Activated CD4-positive, alpha-beta T cell treated with anti-CD3 and anti-CD28 coated beads, Interleukin-2, amount 10 ng/mL, durations not matched to agents 7 days and 5 days (primary cell): ENCODE measurements at regions not wholly inside any gene's neighbourhood (a gene's known extent, or its start where the extent isn't known, plus 50 kb on each side); places are given as distances from the start of the nearest gene placed in this dataset.
"Not testable (repeated sequence)": the region's sequence is repeated elsewhere in the genome, so short reads cannot be mapped to it uniquely, and the experiment has no call there.

Experiments
- CTCF ChIA-PET: fragments of 350-600 bp; sonication (Branson Sonifier 250); formaldehyde crosslinking; loops from one replicate; lab custom pipeline; 2021; ENCODE audit warnings: antibody characterized with exemption; lab: Charles Lee
- POLR2A ChIA-PET: fragments of 350-600 bp; sonication (Branson Sonifier 250); formaldehyde crosslinking; loops from one replicate; lab custom pipeline; 2021; ENCODE audit warnings: antibody characterized with exemption; lab: Charles Lee
- DNase-seq: peaks from one replicate; pipeline ENCODE4 v3.0.0-alpha.2; 2020
- H3K27ac Mint-ChIP-seq: one replicate; pipeline ENCODE4 v1.8.0; 2021; ENCODE audit warnings: mild to moderate bottlenecking, moderate library complexity, mixed read lengths
- H3K27me3 Mint-ChIP-seq: one replicate; pipeline ENCODE4 v1.8.0; 2021; ENCODE audit warnings: mixed read lengths
- H3K36me3 Mint-ChIP-seq: one replicate; pipeline ENCODE4 v1.8.0; 2021; ENCODE audit warnings: low read depth, mixed read lengths
- H3K4me1 Mint-ChIP-seq: one replicate; pipeline ENCODE4 v1.8.0; 2021; ENCODE audit warnings: mixed read lengths
- H3K4me3 Mint-ChIP-seq: one replicate; pipeline ENCODE4 v1.8.0; 2021; ENCODE audit warnings: mild to moderate bottlenecking, moderate library complexity, mixed read lengths
- H3K9me3 Mint-ChIP-seq: one replicate; pipeline ENCODE4 v1.8.0; 2021; ENCODE audit warnings: mixed read lengths

DNA sequence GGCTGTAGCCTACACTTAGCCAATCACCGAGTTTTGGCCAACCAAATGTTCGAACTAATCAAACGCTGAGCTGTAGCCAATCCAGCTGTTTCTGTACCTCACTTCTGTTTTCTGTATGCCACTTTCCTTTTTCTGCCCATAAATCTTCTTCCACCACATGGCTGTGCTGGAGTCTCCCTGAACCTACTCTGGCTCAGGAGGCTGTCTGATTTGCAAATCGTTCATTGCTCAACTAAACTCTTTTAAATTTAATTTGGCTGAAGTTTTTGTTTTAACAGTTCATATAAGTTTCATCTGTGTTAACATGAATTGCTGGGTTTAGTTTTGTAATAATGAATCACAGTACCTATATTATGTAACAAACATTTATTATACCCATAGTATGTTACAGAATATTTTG, 160.7 kb upstream of the PCDH7 start:
- no peaks in the 10 kb centered on the region for H3K27me3 Mint-ChIP-seq
- ChIA-PET POLR2A (no interaction called here), CTCF (no interaction called here)
- no peak overlapping the region for H3K4me3 Mint-ChIP-seq
- no peak for DNase-seq
- peaks cover 3% of the 10 kb centered on the region for H3K9me3 Mint-ChIP-seq
- no peaks in the 10 kb centered on the region for H3K36me3 Mint-ChIP-seq
- no peak overlapping the region for H3K27ac Mint-ChIP-seq
- H3K4me1 Mint-ChIP-seq = no peaks in the 10 kb centered on the region

DNA sequence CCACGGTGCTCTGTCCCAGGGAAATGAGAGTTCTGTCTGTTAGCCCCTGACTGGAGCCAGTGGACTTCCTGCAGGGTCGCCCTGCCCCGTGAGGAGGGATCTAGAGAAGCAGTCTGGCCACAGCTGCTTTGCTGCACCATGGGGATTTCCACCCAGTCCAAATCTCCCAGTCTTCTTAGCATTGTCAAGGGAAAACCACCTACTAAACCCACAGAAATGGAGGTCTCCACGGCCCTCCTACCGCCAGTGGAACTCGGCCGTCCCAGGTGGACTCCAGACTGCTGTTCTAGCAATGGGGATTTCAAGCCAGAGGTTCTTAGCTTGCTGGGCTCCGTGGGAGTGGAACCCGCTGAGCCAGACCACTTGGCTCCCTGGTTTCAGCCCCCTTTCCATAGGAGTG, 133.3 kb upstream of the PCDH7 start:
- no peak for DNase-seq
- no peaks in the 10 kb centered on the region for H3K4me1 Mint-ChIP-seq
- H3K4me3 Mint-ChIP-seq = no peak overlapping the region
- POLR2A ChIA-PET = no interaction called here
- H3K36me3 Mint-ChIP-seq = no peaks in the 10 kb centered on the region
- no peak overlapping the region for H3K27ac Mint-ChIP-seq
- no peaks in the 10 kb centered on the region for H3K27me3 Mint-ChIP-seq
- peaks cover 2% of the 10 kb centered on the region for H3K9me3 Mint-ChIP-seq
- CTCF ChIA-PET = no interaction called here

DNA sequence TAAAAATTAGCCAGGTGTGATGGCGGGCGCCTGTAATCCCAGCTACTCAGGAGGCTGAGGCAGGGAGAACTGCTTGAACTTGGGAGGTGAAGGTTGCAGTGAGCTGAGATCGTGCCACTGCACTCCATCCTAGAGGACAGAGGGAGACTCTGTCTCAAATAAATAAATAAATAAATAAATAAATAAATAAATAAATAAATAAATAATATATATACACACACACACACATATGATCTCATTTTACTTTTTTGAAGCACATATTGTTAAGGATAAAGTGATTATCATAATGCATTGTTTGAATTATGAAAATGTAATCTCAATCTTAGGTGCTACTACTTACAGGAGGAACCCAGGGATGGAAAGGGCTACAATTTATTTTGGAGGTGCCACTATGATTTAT, 130.5 kb upstream of the PCDH7 start:
- CTCF ChIA-PET, POLR2A ChIA-PET, H3K4me3 Mint-ChIP-seq, H3K27ac Mint-ChIP-seq, H3K4me1 Mint-ChIP-seq, DNase-seq, H3K36me3 Mint-ChIP-seq, H3K9me3 Mint-ChIP-seq, H3K27me3 Mint-ChIP-seq: not testable (repeated sequence)

DNA sequence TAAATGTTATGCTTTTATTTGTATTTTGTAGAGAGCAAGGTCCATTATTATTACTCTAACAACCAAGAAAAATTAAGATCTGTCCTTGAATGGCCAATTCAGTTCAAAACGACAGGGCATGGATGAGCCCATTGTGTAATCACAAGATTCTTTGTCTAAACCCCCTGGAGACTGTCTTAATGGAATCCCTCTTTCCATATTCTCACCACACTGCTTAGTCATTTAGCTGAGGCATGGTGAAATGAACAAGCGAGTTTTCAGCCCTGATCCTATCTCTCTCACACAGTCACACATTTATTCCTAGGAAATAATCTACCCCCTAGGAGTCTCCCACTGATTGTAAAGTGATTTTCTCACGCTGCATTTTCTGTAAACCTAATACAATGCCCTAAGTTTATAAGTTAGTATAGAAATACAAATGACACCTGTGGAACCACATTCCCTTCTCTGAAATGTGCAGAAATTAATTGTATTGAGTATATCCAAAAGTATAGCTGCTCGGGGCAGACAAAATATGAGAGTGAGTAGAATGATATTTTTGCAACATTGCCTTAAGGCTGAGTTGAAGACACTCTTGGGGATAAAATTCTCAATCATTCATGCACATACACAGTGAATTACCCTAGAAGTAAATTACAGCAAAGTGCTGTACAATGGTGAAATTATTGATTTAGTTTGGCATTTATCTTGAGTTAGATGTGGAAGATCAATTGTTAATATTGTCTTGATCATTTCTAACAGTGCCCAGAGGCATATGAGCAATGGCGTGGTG, 119.7 kb upstream of the PCDH7 start:
- ChIA-PET CTCF (interaction anchor here (0.6 kb wide), 1 partner anchor 873 kb away, joined by 4 read pairs; no protein-coding TSS in a partner anchor), POLR2A (no interaction called here)
- H3K4me3 Mint-ChIP-seq = no peak overlapping the region
- H3K36me3 Mint-ChIP-seq = no peaks in the 10 kb centered on the region
- H3K4me1 Mint-ChIP-seq = no peaks in the 10 kb centered on the region
- peaks cover 3% of the 10 kb centered on the region for H3K9me3 Mint-ChIP-seq
- H3K27me3 Mint-ChIP-seq = no peaks in the 10 kb centered on the region
- H3K27ac Mint-ChIP-seq = no peak overlapping the region
- no peak for DNase-seq

DNA sequence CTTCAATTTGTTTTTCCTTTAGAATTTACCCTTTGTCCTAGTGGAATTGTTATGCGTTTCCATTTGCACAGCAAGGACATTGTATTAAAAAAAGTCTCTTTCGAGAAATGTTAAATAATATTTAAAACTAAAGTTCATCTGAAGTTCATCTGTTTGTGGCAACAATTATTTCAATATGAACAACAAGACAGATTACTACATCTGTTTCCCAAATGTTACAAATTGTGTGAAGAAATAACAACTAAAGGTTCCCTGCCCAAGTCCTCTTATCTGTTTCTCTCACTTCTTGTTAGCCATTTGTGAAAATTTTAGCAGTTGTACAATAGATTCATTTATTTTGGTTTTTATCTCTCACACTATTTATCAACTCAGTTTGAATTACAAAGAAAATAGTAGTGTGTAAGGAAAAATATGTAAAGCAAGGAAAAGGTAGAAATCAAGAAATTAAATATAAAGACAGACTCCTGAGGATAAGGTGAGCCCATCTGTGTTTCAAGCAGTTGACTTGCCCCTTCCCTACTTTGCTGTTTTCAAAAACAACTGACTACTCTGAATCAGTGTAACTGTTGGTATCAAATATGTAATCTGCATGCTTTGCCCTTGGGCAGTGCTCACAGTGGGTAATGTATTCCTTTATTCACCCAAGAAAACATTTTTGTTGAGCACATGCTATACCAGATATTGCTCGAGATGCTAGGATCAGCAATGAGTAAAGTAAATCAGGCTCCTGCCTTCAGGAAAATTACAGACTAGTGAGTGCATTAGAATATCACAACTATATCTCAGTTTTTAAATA, 118.9 kb upstream of the PCDH7 start:
- Mint-ChIP-seq H3K4me1 (no peaks in the 10 kb centered on the region), H3K4me3 (no peak overlapping the region), H3K27me3 (no peaks in the 10 kb centered on the region), H3K9me3 (peaks cover 3% of the 10 kb centered on the region), H3K27ac (no peak overlapping the region), H3K36me3 (no peaks in the 10 kb centered on the region)
- ChIA-PET POLR2A (no interaction called here), CTCF (no interaction called here)
- no peak for DNase-seq

DNA sequence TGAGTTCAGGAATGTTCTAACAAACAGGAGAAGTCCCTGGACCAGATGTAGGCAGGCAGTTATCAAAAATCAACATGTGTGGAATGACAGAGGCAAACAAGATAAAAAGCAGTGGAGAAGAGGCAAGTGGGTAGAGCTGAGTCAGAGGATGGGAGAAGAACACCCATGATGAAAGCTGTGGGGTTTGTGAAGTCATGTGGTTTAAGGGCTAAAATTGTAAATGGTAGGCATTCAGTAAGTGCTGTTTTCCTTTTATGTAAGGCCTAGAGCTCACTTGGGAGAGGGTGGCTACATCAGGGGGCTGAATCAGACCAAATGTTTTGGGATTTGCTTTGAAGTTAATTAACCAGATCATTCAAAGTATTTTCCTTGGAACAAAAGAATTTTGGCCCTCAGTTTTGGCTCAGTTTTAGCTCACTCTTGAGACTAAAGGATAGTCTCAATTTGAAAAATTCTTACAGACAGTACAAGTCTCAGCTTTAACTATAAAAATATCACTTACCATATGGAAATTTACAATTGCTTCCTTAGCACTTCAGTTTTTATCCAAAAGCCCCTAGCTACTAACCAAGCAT, 114.5 kb upstream of the PCDH7 start:
- no peaks in the 10 kb centered on the region for H3K4me1 Mint-ChIP-seq
- H3K36me3 Mint-ChIP-seq = no peaks in the 10 kb centered on the region
- CTCF ChIA-PET = no interaction called here
- no peak overlapping the region for H3K4me3 Mint-ChIP-seq
- no peak overlapping the region for H3K27ac Mint-ChIP-seq
- no peaks in the 10 kb centered on the region for H3K27me3 Mint-ChIP-seq
- H3K9me3 Mint-ChIP-seq = peaks cover 13% of the 10 kb centered on the region
- POLR2A ChIA-PET = no interaction called here
- no peak for DNase-seq

DNA sequence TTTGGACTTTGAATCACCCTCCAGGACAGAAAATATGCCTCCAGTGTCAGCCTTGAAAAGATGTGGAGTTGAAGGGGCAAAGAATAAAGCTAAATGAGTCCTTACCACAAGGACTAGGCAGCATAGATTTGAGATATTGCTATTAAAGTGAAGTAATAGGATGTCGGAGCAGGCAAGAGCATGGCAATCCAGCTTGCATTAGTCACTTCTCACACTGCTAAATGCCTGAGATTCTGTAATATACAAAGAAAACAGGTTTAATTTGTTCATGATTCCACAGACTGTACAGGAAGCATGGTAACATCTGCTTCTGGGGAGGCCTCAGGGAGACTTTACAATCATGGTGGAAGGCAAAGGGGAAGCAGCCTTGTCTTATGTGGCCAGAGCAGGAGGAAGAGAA, 109.8 kb upstream of the PCDH7 start:
- DNase-seq = no peak
- CTCF ChIA-PET = no interaction called here

DNA sequence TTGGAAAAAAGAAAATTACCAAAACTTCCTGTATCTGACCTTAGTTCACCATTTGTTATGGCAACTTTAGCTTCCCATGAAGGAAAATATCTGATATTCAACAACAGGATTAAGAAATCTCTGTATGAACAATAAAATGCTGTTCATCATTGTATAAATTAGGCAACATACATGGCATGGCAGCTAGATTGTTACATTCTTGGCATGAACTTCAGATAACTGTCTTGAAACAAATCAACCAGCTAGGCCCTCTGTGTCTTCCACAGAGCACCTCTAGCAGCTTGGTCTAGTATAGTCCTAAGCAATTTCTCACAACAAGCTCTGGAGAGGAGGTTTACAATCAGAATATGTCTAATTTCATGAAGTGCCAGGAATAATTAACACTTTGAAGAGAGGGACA, 105.4 kb upstream of the PCDH7 start:
- no peaks in the 10 kb centered on the region for H3K36me3 Mint-ChIP-seq
- H3K27ac Mint-ChIP-seq = no peak overlapping the region
- ChIA-PET CTCF (no interaction called here), POLR2A (no interaction called here)
- DNase-seq = no peak
- no peak overlapping the region for H3K4me3 Mint-ChIP-seq
- no peaks in the 10 kb centered on the region for H3K4me1 Mint-ChIP-seq
- H3K27me3 Mint-ChIP-seq = no peaks in the 10 kb centered on the region
- H3K9me3 Mint-ChIP-seq = peaks cover 2% of the 10 kb centered on the region

More for the DNA sequence above, 109.8 kb upstream of the PCDH7 start:
- no peaks in the 10 kb centered on the region for H3K27me3 Mint-ChIP-seq
- no peaks in the 10 kb centered on the region for H3K4me1 Mint-ChIP-seq
- peaks cover 11% of the 10 kb centered on the region for H3K9me3 Mint-ChIP-seq
- no peaks in the 10 kb centered on the region for H3K36me3 Mint-ChIP-seq
- POLR2A ChIA-PET = no interaction called here
- H3K4me3 Mint-ChIP-seq = no peak overlapping the region
- H3K27ac Mint-ChIP-seq = no peak overlapping the region

DNA sequence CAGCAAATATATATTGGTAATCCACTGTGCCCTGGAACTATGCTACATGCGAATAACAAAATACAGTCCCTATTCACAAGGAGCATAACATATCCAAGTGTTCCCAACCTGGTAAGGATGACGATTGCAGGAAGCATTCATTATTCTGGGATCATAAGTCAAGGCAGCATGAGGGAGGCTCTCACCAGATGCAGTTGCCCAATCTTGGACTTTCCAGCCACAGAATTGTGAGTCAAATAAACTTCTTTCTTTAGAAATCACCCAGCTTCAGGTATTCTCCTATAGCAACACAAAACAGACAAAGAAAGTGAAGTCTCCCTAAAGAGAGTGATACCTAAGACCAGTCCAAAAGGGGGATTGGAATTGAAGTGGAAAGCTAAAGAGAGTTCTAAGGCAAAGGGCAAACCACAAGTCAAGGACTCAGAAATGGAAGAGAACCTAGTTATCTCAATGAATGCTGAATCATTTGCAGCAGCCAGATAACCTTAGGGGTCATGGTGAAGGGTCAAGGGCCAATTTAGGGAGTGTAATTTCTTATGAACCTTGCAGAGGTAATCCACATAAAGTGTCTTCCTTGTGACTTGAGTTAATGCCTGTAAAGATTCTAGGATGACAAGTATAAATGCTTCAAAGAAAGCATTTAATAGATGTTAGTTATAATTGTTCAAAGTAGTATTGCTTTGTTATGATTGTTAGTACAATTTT, 103.1 kb upstream of the PCDH7 start:
- H3K4me1 Mint-ChIP-seq = no peaks in the 10 kb centered on the region
- peaks cover 2% of the 10 kb centered on the region for H3K9me3 Mint-ChIP-seq
- H3K27ac Mint-ChIP-seq = no peak overlapping the region
- no peaks in the 10 kb centered on the region for H3K27me3 Mint-ChIP-seq
- no peak for DNase-seq
- ChIA-PET POLR2A (no interaction called here), CTCF (no interaction called here)
- H3K4me3 Mint-ChIP-seq = no peak overlapping the region
- H3K36me3 Mint-ChIP-seq = no peaks in the 10 kb centered on the region

DNA sequence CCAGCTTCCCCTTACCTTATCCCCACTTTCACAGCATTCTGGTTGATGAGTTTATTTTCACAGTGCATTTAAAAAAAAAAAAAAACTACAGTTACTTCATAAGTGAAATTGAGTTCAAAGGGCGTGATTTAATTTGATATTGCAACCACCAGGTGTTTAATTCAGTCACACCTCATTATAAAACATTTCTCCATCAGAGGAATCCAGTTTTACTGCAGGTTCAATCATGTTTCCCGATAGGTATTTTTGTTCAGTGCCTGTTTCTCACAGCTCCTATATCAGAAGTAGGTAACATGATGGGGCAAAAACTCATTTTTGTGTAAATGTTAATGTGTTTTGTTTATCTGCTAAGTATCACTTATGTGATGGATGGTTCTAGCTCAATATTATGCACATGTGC, 102.3 kb upstream of the PCDH7 start:
- ChIA-PET CTCF (no interaction called here), POLR2A (no interaction called here)
- no peak for DNase-seq
- no peaks in the 10 kb centered on the region for H3K27me3 Mint-ChIP-seq
- H3K4me3 Mint-ChIP-seq = no peak overlapping the region
- no peaks in the 10 kb centered on the region for H3K9me3 Mint-ChIP-seq
- H3K4me1 Mint-ChIP-seq = no peaks in the 10 kb centered on the region
- H3K36me3 Mint-ChIP-seq = no peaks in the 10 kb centered on the region
- no peak overlapping the region for H3K27ac Mint-ChIP-seq

DNA sequence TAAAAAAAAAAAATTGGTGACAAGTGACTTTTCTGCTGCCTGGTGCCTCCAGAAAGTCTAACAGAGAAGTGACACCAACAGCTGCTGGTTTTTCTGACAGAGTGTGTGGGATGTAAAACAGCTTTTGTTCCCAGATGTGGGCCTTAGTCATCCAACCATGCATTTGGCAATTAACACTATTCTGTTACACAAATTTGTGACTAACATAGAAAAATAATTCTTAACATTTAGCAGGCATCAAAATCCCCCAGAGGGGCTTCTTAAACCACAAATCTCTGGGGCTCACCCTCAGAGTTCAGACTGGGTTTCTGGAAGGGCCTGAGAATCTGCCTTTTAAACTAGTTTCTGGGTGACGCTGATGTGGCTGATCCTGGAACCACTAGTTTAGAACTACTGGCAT, 100.5 kb upstream of the PCDH7 start:
- H3K27ac Mint-ChIP-seq = no peak overlapping the region
- no peaks in the 10 kb centered on the region for H3K9me3 Mint-ChIP-seq
- H3K4me1 Mint-ChIP-seq = no peaks in the 10 kb centered on the region
- H3K27me3 Mint-ChIP-seq = no peaks in the 10 kb centered on the region
- ChIA-PET CTCF (no interaction called here), POLR2A (no interaction called here)
- H3K4me3 Mint-ChIP-seq = no peak overlapping the region
- no peaks in the 10 kb centered on the region for H3K36me3 Mint-ChIP-seq
- DNase-seq = no peak

DNA sequence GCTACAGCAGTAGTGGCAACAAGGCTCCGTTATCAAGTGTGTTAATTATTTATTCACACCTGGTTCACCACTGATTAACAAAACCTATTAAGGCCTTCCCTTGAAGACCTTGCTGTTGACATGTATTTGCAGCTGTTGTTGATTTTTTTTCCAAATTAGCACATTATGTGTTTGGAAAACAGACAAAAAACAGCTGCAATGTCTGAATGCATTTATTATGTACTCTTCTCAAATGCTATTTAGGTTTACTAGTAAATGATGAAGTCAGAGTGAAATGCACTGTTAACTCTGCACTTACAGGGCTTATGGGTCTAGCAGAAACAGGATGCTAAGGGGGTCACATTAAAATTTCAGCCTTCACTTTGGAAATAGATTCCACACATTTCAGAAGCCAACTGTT, 99.5 kb upstream of the PCDH7 start:
- H3K27me3 Mint-ChIP-seq = no peaks in the 10 kb centered on the region
- ChIA-PET CTCF (no interaction called here), POLR2A (no interaction called here)
- no peak overlapping the region for H3K4me3 Mint-ChIP-seq
- H3K9me3 Mint-ChIP-seq = no peaks in the 10 kb centered on the region
- H3K36me3 Mint-ChIP-seq = no peaks in the 10 kb centered on the region
- no peak for DNase-seq
- H3K4me1 Mint-ChIP-seq = no peaks in the 10 kb centered on the region
- no peak overlapping the region for H3K27ac Mint-ChIP-seq

DNA sequence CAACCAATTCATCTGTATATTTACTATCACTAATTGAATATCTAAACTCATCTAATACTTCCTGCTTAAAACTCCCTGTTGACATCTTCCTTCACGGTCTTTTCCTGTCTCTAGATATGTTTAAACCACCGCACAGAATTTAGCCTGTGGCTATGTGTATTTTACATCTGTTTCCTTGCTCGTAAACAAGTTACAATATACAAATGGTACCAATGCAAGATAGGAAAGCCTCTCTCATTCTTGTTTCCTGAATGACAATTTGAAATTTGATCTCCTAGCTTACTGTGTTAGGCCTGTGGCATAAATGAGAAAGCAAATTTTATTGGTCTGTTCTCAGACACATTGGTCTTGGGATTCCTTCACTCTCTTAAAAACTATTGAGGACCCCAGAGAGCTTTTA, 89.7 kb upstream of the PCDH7 start:
- Mint-ChIP-seq H3K27me3 (no peaks in the 10 kb centered on the region), H3K9me3 (peaks cover 3% of the 10 kb centered on the region), H3K27ac (no peak overlapping the region), H3K4me3 (no peak overlapping the region), H3K36me3 (no peaks in the 10 kb centered on the region), H3K4me1 (no peaks in the 10 kb centered on the region)
- no peak for DNase-seq
- ChIA-PET POLR2A (no interaction called here), CTCF (no interaction called here)
